ENCODE measurements at regions not wholly inside any gene's neighbourhood (a gene's known extent, or its start where the extent isn't known, plus 50 kb on each side); places are given as distances from the start of the nearest gene placed in this dataset.

DNA sequence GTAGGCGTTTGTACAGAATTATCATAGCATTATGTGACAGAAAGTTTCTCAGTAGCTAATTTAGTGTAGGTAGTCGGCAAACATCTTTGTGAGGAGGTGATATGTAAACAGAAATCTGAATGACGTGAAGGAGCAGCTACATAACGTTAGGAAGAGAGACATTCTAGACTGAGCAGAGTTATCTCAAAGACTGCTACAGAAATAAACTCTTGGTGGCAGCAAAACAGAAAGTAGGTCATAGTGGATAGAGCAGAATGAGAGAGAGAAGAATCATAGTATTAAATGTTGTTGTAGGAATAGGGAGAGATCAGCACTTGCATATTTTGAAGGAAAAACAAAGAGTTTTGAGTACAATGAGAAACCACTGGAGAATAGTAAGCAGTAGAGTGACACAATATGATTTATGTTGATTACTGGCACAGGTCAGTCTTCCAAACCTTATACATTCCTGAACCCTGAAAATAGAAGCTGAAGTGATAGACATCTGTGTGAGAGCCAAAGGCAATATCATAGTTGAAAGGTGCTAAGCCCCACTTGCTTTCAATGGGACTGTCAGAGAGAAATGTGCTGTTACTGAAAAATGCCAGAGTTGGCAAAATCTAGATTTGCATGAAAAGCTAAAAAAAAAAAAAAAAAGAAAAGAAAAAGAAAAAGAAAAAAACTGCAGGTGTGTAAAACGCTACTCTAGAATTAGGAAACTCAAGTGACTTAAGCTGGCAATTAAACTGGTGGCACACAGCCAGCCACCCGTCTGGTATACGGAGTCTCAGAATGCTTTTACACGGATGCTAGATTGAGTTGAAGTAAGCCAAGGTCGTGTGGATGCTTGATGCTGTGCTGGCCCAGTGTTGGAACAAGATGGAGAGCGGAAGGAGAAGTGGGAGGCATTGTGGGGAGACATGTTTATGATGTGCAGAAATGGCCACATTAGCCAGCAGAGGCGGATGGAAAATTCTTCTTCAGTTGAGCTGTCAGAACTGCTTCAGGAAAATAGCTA, 750.2 kb upstream of the HS3ST1 start:
- intact Hi-C loops (cut with DNase I; ENCODE audit: low total_unique reads): no loop called here
- H3K36me3 ChIP-seq: no peaks in the 10 kb centered on the region
- 68 to 82% (median 78%) methylated on average over 11 of the region's 11 CpGs for WGBS, 5 donors
- H3K27ac ChIP-seq: no peak overlapping the region
- TF ChIP-seq POLR2A (IDR thresholded peaks at IDR 0.05): no peak
- TF ChIP-seq, protein P1, sequence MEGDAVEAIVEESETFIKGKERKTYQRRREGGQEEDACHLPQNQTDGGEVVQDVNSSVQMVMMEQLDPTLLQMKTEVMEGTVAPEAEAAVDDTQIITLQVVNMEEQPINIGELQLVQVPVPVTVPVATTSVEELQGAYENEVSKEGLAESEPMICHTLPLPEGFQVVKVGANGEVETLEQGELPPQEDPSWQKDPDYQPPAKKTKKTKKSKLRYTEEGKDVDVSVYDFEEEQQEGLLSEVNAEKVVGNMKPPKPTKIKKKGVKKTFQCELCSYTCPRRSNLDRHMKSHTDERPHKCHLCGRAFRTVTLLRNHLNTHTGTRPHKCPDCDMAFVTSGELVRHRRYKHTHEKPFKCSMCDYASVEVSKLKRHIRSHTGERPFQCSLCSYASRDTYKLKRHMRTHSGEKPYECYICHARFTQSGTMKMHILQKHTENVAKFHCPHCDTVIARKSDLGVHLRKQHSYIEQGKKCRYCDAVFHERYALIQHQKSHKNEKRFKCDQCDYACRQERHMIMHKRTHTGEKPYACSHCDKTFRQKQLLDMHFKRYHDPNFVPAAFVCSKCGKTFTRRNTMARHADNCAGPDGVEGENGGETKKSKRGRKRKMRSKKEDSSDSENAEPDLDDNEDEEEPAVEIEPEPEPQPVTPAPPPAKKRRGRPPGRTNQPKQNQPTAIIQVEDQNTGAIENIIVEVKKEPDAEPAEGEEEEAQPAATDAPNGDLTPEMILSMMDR (IDR thresholded peaks at IDR 0.05 in 8 of 11, conservative IDR thresholded peaks at IDR 0.05 in 3 of 11): no peak
- TF ChIP-seq POLR2AphosphoS5 (IDR thresholded peaks at IDR 0.05): no peak
- no peaks in the 10 kb centered on the region for H3K4me1 ChIP-seq
- H3K27me3 ChIP-seq (replicated peaks in 1 of 7): no peaks in the 10 kb centered on the region
- H3K4me3 ChIP-seq: no peak overlapping the region
- no peaks in the 10 kb centered on the region for H3K9me3 ChIP-seq
- DNase-seq: no peak

DNA sequence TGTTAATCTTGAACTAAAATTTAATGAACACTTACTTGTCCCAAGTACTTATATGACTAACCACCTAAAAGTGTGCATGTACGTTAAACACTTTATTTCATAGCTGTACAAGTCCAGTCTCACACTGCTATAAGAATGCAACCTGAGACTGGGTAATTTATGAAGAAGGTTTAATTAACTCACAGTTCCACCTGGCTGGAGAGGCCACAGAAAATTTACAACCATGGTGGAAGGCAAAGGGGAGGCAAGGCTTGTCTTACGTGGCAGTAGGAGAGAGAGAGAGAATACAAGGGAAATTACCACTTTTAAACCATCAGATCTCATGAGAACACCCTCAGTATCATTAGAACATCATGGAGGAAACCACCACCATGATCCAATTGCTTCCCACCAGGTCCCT, 748.7 kb upstream of the HS3ST1 start:
- 84 to 92% (median 88%) methylated on average over 2 of the region's 2 CpGs for WGBS, 5 donors
- Histone ChIP-seq H3K27me3 (replicated peaks in 1 of 7) (no peaks in the 10 kb centered on the region), H3K36me3 (no peaks in the 10 kb centered on the region), H3K9me3 (no peaks in the 10 kb centered on the region), H3K27ac (no peak overlapping the region), H3K4me1 (no peaks in the 10 kb centered on the region), H3K4me3 (no peak overlapping the region)
- TF ChIP-seq, protein P1 (IDR thresholded peaks at IDR 0.05 in 8 of 11, conservative IDR thresholded peaks at IDR 0.05 in 3 of 11): no peak
- no peak for TF ChIP-seq POLR2AphosphoS5 (IDR thresholded peaks at IDR 0.05)
- TF ChIP-seq POLR2A (IDR thresholded peaks at IDR 0.05): no peak
- DNase-seq: no peak
- intact Hi-C loops (cut with DNase I; ENCODE audit: low total_unique reads): no loop called here

DNA sequence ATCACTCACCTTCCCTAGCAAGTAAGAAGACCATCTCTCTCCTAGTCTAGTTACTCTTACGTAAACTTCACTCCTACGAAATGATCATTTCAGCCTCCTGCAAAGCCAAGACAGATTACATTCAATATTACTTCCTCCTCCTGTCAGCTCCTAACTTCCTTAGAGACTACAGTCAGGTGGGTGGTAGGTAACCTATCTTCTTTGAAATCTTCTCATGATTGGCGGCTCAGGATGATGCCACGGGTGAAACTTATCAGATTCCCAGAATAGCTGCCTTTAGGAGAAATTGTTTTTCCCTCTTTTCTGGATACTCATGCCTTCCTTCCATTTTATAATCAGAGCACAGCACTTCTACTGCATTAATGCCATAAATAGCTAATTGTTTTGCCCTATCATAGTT, 744.8 kb upstream of the HS3ST1 start:
- no peak for DNase-seq
- no peak for TF ChIP-seq POLR2AphosphoS5 (IDR thresholded peaks at IDR 0.05)
- no peak for TF ChIP-seq POLR2A (IDR thresholded peaks at IDR 0.05)
- TF ChIP-seq, protein P1 (IDR thresholded peaks at IDR 0.05 in 8 of 11, conservative IDR thresholded peaks at IDR 0.05 in 3 of 11): no peak
- H3K4me3 ChIP-seq: no peak overlapping the region
- no peaks in the 10 kb centered on the region for H3K9me3 ChIP-seq
- 57 to 67% (median 63%) methylated on average over 4 of the region's 4 CpGs for WGBS, 5 donors
- intact Hi-C loops (cut with DNase I; ENCODE audit: low total_unique reads): no loop called here
- H3K27me3 ChIP-seq (replicated peaks in 1 of 7): no peaks in the 10 kb centered on the region
- H3K27ac ChIP-seq: no peak overlapping the region
- no peaks in the 10 kb centered on the region for H3K4me1 ChIP-seq
- no peaks in the 10 kb centered on the region for H3K36me3 ChIP-seq

DNA sequence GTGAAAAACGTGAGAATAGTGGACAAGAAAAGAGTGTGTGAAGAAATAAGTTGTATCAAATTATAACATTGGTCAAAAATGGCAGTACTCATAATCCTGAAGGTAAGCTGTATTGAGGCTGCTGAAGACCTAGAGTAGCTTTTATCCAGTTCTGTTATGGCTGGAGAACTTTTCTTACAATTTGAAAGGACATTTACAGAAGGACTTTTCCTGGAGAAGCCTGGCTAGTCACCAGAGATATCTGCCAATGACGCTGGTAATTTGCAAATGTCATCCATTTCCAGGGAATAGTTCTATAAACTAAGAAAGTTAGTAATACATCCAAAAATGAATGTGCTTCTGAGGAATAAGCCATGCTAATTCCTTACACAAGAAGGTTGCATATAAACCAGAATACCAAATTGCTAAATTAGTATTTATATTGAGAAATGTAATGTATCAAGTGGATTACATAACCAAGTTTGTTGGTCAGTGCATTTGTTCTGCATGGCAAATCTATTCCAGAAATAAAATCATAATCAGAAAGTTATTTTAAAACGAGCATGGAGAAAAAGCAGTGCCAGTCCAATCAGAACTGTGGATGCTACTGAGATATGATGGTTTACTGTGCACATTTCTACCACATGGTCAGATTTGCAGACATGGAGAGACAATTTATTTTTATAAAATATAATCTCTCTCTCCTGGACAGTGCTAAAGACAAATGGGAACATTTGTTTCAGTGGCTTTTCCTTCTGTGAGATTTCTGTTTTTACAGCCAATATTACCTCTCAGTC, 743.7 kb upstream of the HS3ST1 start:
- TF ChIP-seq, protein P1 (IDR thresholded peaks at IDR 0.05 in 8 of 11, conservative IDR thresholded peaks at IDR 0.05 in 3 of 11): no peak
- TF ChIP-seq POLR2AphosphoS5 (IDR thresholded peaks at IDR 0.05): no peak
- TF ChIP-seq POLR2A (IDR thresholded peaks at IDR 0.05): no peak
- no peak overlapping the region for H3K4me3 ChIP-seq
- no peak overlapping the region for H3K27ac ChIP-seq
- no peaks in the 10 kb centered on the region for H3K36me3 ChIP-seq
- no peaks in the 10 kb centered on the region for H3K9me3 ChIP-seq
- WGBS, 5 donors: 51 to 78% (median 58%) methylated on average over 3 of the region's 3 CpGs
- intact Hi-C loops (cut with DNase I; ENCODE audit: low total_unique reads): no loop called here
- no peaks in the 10 kb centered on the region for H3K27me3 ChIP-seq (replicated peaks in 1 of 7)
- H3K4me1 ChIP-seq: no peaks in the 10 kb centered on the region
- no peak for DNase-seq
